Left ventricle myocardium inferior (tissue), 1 donor: ENCODE measurements at regions not wholly inside any gene's neighbourhood (a gene's known extent, or its start where the extent isn't known, plus 50 kb on each side); places are given as distances from the start of the nearest gene placed in this dataset.

Experiments
- DNase-seq: peaks from one replicate; pipeline ENCODE4 v3.0.0-alpha.2; 2020
- H3K27ac ChIP-seq: fragments of 200-600 bp; replicated peaks from 2 replicates; pipeline ENCODE4 v1.8.0; 2021
- H3K27me3 ChIP-seq: fragments of 200-600 bp; 2 replicates; pipeline ENCODE4 v1.8.0; 2021; ENCODE audit warnings: low read depth
- H3K36me3 ChIP-seq: fragments of 200-600 bp; 2 replicates; pipeline ENCODE4 v1.8.0; 2021
- H3K4me1 ChIP-seq: fragments of 200-600 bp; 2 replicates; pipeline ENCODE4 v1.8.0; 2021
- H3K4me3 ChIP-seq: fragments of 200-600 bp; 2 replicates; pipeline ENCODE4 v1.8.0; 2021; ENCODE audit warnings: mild to moderate bottlenecking, moderate library complexity
- H3K9me3 ChIP-seq: fragments of 200-600 bp; replicated peaks from 2 replicates; pipeline ENCODE4 v1.8.0; 2021
- intact Hi-C: fragments of 100-400 bp; cut with micrococcal nuclease; formaldehyde crosslinking; loops from one replicate; pipeline ENCODE4 v1.11.0; 2022
- TF ChIP-seq, protein P1 (sequence below): fragments of 200-600 bp; IDR thresholded peaks from 2 replicates; pipeline ENCODE4 v1.8.0; 2021; ENCODE audit warnings: antibody characterized with exemption, mild to moderate bottlenecking, borderline replicate concordance
- donor health status: DM: no; HTN: yes; CAD: no; lungs with severe emphysema.

DNA sequence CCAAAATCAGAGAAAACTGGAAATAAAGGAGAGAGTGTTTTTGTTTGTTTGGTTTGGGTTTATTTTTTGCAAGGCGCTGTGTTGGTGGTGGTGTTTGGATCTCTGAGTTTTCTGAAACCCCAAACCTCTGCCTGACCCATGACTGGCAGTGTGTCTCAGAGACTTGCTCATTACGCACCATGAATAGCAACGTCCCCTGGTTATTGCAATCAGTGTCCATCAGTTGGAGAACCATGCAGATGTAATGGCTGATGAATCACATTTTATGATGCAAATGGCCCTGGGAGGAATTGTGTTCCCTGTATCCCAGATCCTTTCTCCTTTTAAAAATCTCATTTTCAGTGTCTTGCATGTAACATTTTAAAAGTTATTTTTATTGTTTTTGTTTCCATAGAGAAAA lies 362.8 kb downstream of the PMP22 start:
- Histone ChIP-seq H3K9me3 (peaks cover 18% of the 10 kb centered on the region), H3K4me1 (no peaks in the 10 kb centered on the region), H3K27ac (no peak overlapping the region), H3K4me3 (no peak overlapping the region), H3K36me3 (no peaks in the 10 kb centered on the region), H3K27me3 (no peaks in the 10 kb centered on the region)
- TF ChIP-seq, protein P1, sequence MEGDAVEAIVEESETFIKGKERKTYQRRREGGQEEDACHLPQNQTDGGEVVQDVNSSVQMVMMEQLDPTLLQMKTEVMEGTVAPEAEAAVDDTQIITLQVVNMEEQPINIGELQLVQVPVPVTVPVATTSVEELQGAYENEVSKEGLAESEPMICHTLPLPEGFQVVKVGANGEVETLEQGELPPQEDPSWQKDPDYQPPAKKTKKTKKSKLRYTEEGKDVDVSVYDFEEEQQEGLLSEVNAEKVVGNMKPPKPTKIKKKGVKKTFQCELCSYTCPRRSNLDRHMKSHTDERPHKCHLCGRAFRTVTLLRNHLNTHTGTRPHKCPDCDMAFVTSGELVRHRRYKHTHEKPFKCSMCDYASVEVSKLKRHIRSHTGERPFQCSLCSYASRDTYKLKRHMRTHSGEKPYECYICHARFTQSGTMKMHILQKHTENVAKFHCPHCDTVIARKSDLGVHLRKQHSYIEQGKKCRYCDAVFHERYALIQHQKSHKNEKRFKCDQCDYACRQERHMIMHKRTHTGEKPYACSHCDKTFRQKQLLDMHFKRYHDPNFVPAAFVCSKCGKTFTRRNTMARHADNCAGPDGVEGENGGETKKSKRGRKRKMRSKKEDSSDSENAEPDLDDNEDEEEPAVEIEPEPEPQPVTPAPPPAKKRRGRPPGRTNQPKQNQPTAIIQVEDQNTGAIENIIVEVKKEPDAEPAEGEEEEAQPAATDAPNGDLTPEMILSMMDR: no peak
- intact Hi-C loops: no loop called here
- no peak for DNase-seq

DNA sequence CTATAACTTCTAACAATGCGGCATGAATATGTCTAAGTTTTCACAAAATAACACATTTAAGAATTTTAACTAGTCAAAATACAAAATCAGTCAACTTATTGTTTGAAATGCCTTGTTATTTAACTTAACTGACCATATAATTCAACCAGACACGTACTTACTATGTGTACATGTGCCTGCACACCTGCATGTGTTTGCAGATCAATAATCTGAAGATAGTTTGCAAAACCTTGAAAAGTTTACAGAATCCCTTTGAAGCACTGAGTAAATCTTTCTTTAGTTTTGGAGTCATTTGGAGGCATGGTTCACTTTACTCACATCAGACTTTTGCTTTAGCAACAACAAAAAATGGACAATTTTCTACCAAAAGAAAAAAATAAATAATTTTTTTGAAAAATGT lies 363.8 kb downstream of the PMP22 start:
- H3K9me3 ChIP-seq: peaks cover 18% of the 10 kb centered on the region
- no peaks in the 10 kb centered on the region for H3K36me3 ChIP-seq
- DNase-seq: no peak
- H3K27me3 ChIP-seq: no peaks in the 10 kb centered on the region
- H3K4me1 ChIP-seq: no peaks in the 10 kb centered on the region
- H3K27ac ChIP-seq: no peak overlapping the region
- no peak overlapping the region for H3K4me3 ChIP-seq
- TF ChIP-seq, protein P1: no peak
- intact Hi-C loops: no loop called here

DNA sequence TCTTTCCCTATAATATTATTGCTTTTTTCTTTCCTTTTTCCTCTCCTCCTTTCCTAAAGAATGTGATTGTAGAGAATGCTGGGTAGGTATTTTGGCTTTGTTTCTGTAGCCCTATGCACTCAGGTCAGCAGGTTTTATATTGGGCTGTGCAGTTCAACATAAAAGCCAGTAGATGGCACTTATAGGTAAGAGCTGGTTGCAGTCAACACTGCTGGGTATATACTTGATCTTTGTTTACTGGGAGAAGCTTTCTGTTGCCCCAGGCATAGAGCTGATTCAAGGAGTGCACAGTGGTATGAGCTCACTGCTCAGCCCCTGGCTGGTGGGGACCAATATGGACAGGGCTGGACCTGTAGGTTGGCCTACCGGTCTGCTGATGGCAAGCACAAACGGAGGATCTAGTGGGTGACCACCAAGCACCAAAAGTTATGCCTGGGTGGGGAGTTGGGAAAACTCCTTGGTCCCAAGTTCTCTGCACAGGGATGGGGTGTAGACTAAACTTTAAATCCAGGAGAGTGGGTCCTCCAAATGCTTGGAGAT lies 378.9 kb downstream of the PMP22 start:
- H3K4me3 ChIP-seq: no peak overlapping the region
- H3K9me3 ChIP-seq: peaks cover 64% of the 10 kb centered on the region
- no peak for DNase-seq
- no peak overlapping the region for H3K27ac ChIP-seq
- no peaks in the 10 kb centered on the region for H3K4me1 ChIP-seq
- TF ChIP-seq, protein P1: peak; percentile 25
- no peaks in the 10 kb centered on the region for H3K36me3 ChIP-seq
- peaks cover 5% of the 10 kb centered on the region for H3K27me3 ChIP-seq
- intact Hi-C loops: no loop called here

DNA sequence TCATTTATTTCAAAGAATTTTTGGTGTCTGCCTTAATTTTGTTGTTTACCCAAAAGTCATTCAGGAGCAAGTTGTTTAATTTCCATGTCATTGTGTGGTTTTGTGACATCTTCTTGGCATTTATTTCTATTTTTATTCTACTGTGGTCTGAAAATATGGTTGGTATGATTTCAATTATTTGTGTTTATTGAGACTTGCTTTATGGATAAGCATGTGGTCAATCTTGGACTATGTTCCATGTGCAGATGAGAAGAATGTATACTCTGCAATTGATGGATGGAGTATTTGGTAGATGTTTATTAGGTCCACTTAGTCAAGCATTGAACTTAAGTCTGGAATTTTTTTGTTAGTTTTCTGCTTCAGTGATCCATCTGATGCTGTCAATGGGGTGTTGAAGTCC lies 383.0 kb downstream of the PMP22 start:
- intact Hi-C loops: no loop called here
- peaks cover 44% of the 10 kb centered on the region for H3K9me3 ChIP-seq
- no peaks in the 10 kb centered on the region for H3K4me1 ChIP-seq
- H3K27ac ChIP-seq: no peak overlapping the region
- H3K27me3 ChIP-seq: no peaks in the 10 kb centered on the region
- TF ChIP-seq, protein P1: no peak
- no peak overlapping the region for H3K4me3 ChIP-seq
- DNase-seq: no peak
- no peaks in the 10 kb centered on the region for H3K36me3 ChIP-seq

DNA sequence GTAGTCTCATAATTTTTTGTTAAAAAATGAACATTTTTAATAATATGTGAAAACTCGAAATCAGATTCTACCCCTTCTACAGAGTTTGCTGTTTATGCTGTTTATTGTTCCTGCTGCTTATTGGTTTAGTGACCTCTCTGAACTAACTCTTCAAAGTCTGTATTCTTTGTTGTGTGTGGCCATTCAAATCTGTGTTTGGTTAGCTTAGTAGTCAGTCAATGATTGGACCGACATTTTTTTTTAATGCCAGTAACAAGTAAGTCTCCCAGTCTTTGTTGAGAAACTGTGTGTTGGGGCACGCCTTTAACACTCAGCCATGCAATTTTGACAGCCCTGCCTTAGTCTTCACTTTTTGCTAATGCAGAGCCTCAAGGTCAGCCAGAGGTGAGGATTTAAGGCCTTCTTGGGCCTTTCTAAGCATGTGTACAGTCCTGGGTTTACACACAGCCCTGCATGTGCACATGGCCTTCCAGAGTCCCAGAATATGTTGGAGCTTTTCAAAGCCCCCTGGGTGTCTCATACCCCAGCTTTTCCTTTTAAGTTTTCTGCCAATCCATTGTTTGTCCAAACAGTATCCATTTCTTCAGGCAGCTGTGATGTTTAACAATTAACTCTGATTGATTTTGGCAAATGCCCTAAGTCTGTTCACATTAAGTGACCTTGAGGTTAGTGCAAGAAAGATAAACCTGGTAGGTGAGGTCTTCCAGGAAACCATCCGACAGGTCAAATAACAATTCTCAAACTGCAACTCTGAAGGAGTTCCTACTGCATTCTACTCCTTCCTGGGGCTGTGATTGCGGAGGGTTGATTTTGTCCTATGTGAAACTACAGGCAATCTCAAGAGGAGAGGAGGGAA lies 389.3 kb downstream of the PMP22 start:
- Histone ChIP-seq H3K27ac (no peak overlapping the region), H3K4me3 (no peak overlapping the region), H3K36me3 (no peaks in the 10 kb centered on the region), H3K9me3 (no peaks in the 10 kb centered on the region), H3K4me1 (no peaks in the 10 kb centered on the region), H3K27me3 (no peaks in the 10 kb centered on the region)
- intact Hi-C loops: no loop called here
- TF ChIP-seq, protein P1: no peak
- no peak for DNase-seq
